ENCODE measurements at regions not wholly inside any gene's neighbourhood (a gene's known extent, or its start where the extent isn't known, plus 50 kb on each side); places are given as distances from the start of the nearest gene placed in this dataset.
"Not testable (repeated sequence)": the region's sequence is repeated elsewhere in the genome, so short reads cannot be mapped to it uniquely, and the experiment has no call there.

DNA sequence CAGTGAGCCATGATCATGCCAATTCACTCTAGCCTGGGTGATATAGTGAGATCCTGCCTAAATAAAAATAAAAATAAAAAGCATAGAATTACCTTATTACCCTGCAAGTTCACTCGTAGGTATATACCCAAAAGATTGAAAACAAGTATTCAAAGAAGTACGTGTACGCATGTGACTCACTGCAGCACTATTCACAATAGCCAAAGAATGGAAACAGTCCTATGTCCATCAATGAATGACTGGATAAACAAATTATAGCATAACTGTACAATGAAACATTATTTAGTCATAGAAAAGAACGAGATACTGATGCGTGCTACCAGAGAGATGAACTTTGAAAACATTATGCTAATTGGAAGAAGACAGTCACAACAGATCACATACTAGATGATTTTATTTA, 204.6 kb upstream of the DIAPH2 start:
- Mint-ChIP-seq H3K27ac (no peak overlapping the region), H3K9me3 (ENCODE audit: low read depth) (peaks cover 6% of the 10 kb centered on the region), H3K36me3 (ENCODE audit: insufficient read depth) (no peaks in the 10 kb centered on the region), H3K4me1 (ENCODE audit: low read depth) (no peaks in the 10 kb centered on the region), H3K4me3 (ENCODE audit: low read depth) (no peak overlapping the region), H3K27me3 (no peaks in the 10 kb centered on the region)
- TF ChIP-seq, protein P1, sequence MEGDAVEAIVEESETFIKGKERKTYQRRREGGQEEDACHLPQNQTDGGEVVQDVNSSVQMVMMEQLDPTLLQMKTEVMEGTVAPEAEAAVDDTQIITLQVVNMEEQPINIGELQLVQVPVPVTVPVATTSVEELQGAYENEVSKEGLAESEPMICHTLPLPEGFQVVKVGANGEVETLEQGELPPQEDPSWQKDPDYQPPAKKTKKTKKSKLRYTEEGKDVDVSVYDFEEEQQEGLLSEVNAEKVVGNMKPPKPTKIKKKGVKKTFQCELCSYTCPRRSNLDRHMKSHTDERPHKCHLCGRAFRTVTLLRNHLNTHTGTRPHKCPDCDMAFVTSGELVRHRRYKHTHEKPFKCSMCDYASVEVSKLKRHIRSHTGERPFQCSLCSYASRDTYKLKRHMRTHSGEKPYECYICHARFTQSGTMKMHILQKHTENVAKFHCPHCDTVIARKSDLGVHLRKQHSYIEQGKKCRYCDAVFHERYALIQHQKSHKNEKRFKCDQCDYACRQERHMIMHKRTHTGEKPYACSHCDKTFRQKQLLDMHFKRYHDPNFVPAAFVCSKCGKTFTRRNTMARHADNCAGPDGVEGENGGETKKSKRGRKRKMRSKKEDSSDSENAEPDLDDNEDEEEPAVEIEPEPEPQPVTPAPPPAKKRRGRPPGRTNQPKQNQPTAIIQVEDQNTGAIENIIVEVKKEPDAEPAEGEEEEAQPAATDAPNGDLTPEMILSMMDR (IDR thresholded peaks at IDR 0.05; ENCODE audit: unreplicated experiment) = no peak
- no peak for DNase-seq (ENCODE audit: low spot score, unreplicated experiment)

GRCh38 chrX:96481831-96482230, 202.8 kb upstream of the DIAPH2 start:
- H3K27me3 Mint-ChIP-seq = no peaks in the 10 kb centered on the region
- peaks cover 6% of the 10 kb centered on the region for H3K9me3 Mint-ChIP-seq (ENCODE audit: low read depth)
- DNase-seq (ENCODE audit: low spot score, unreplicated experiment) = no peak
- no peaks in the 10 kb centered on the region for H3K36me3 Mint-ChIP-seq (ENCODE audit: insufficient read depth)
- no peak overlapping the region for H3K4me3 Mint-ChIP-seq (ENCODE audit: low read depth)
- no peaks in the 10 kb centered on the region for H3K4me1 Mint-ChIP-seq (ENCODE audit: low read depth)
- TF ChIP-seq, protein P1 (IDR thresholded peaks at IDR 0.05; ENCODE audit: unreplicated experiment) = no peak
- no peak overlapping the region for H3K27ac Mint-ChIP-seq

DNA sequence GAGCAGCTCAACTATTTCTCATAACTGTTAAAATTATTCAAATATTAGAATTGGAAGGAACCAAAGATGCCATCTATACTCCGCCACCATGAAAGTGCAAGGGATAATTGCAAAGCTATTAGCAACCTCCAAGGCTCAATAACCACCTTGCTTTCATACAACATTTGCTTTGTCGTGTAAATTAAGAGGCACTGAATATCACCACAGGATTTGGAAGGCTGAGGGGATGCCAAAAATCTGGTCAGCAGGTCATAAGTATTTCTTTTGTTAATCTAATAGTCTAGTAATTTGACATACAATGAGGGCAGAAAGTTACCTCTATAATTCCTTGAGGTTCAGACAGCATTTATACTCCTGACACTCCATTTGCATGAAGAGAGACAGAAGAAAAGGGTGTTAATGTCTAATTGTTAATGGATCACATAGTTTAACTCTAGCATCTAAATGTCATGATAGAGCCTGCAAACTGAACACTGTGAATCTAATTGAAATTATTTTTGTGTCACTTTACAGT, 200.9 kb upstream of the DIAPH2 start:
- Mint-ChIP-seq H3K4me3 (ENCODE audit: low read depth) (no peak overlapping the region), H3K9me3 (ENCODE audit: low read depth) (peaks cover 10% of the 10 kb centered on the region), H3K27ac (no peak overlapping the region), H3K4me1 (ENCODE audit: low read depth) (no peaks in the 10 kb centered on the region), H3K36me3 (ENCODE audit: insufficient read depth) (no peaks in the 10 kb centered on the region), H3K27me3 (no peaks in the 10 kb centered on the region)
- no peak for DNase-seq (ENCODE audit: low spot score, unreplicated experiment)
- TF ChIP-seq, protein P1 (IDR thresholded peaks at IDR 0.05; ENCODE audit: unreplicated experiment) = no peak

GRCh38 chrX:96486687-96487086, 198.0 kb upstream of the DIAPH2 start:
- H3K27ac Mint-ChIP-seq; H3K27me3 Mint-ChIP-seq; H3K4me1 Mint-ChIP-seq (ENCODE audit: low read depth); H3K36me3 Mint-ChIP-seq (ENCODE audit: insufficient read depth); DNase-seq (ENCODE audit: low spot score, unreplicated experiment); H3K4me3 Mint-ChIP-seq (ENCODE audit: low read depth): not testable (repeated sequence)
- H3K9me3 Mint-ChIP-seq (ENCODE audit: low read depth) = peaks cover 14% of the 10 kb centered on the region

GRCh38 chrX:96502507-96502906, 182.1 kb upstream of the DIAPH2 start:
- Mint-ChIP-seq H3K27me3 (no peaks in the 10 kb centered on the region), H3K9me3 (ENCODE audit: low read depth) (peaks cover 2% of the 10 kb centered on the region), H3K4me1 (ENCODE audit: low read depth) (no peaks in the 10 kb centered on the region), H3K36me3 (ENCODE audit: insufficient read depth) (no peaks in the 10 kb centered on the region), H3K4me3 (ENCODE audit: low read depth) (no peak overlapping the region), H3K27ac (no peak overlapping the region)
- DNase-seq (ENCODE audit: low spot score, unreplicated experiment) = no peak
- TF ChIP-seq, protein P1 (IDR thresholded peaks at IDR 0.05; ENCODE audit: unreplicated experiment) = no peak

GRCh38 chrX:96529386-96529785, 155.3 kb upstream of the DIAPH2 start:
- not testable (repeated sequence) for H3K36me3 Mint-ChIP-seq (ENCODE audit: insufficient read depth); H3K4me3 Mint-ChIP-seq (ENCODE audit: low read depth); H3K27ac Mint-ChIP-seq; H3K27me3 Mint-ChIP-seq; H3K9me3 Mint-ChIP-seq (ENCODE audit: low read depth); DNase-seq (ENCODE audit: low spot score, unreplicated experiment); H3K4me1 Mint-ChIP-seq (ENCODE audit: low read depth)

Measured in progenitor cell of endocrine pancreas (in vitro differentiated cells).